Lower lobe of right lung (tissue), 2 donors: ENCODE measurements at regions not wholly inside any gene's neighbourhood (a gene's known extent, or its start where the extent isn't known, plus 50 kb on each side); places are given as distances from the start of the nearest gene placed in this dataset.
A peak's percentile ranks its signal among the peaks of the same experiment; 100 is the strongest.

Experiments used
- ATAC-seq, 2 donors: fragments of 200-7000 bp; cut with Tn5 transposase; one replicate each; pipeline ENCODE4 v1.9.1; 2020 to 2022; ENCODE audit warnings: mild to moderate bottlenecking in 2 of 2, moderate library complexity in 2 of 2
- DNase-seq: peaks from one replicate; pipeline ENCODE4 v3.0.0-alpha.2; 2020
- H3K27ac ChIP-seq: fragments of 200-600 bp; one replicate; pipeline ENCODE4 v1.8.0; 2022
- H3K27me3 ChIP-seq: fragments of 200-600 bp; one replicate; pipeline ENCODE4 v1.8.0; 2022; ENCODE audit warnings: low read depth
- H3K36me3 ChIP-seq: fragments of 200-600 bp; one replicate; pipeline ENCODE4 v1.8.0; 2022; ENCODE audit warnings: mild to moderate bottlenecking
- H3K4me1 ChIP-seq: fragments of 200-600 bp; one replicate; pipeline ENCODE4 v1.8.0; 2022
- H3K4me3 ChIP-seq: fragments of 200-600 bp; one replicate; pipeline ENCODE4 v1.8.0; 2022; ENCODE audit warnings: mild to moderate bottlenecking
- H3K9me3 ChIP-seq: fragments of 200-600 bp; one replicate; pipeline ENCODE4 v1.8.0; 2022
- intact Hi-C: fragments of 100-400 bp; cut with DNase I; formaldehyde crosslinking; loops from one replicate; pipeline ENCODE4 v1.11.0; 2022
- TF ChIP-seq, protein P1 (sequence below): fragments of 200-600 bp; IDR thresholded peaks from one replicate; pipeline ENCODE4 v1.8.0; 2022; ENCODE audit warnings: antibody characterized with exemption, mild to moderate bottlenecking
- donor health status: DM: no; HTN: yes; CAD: no; lungs with severe emphysema.

DNA sequence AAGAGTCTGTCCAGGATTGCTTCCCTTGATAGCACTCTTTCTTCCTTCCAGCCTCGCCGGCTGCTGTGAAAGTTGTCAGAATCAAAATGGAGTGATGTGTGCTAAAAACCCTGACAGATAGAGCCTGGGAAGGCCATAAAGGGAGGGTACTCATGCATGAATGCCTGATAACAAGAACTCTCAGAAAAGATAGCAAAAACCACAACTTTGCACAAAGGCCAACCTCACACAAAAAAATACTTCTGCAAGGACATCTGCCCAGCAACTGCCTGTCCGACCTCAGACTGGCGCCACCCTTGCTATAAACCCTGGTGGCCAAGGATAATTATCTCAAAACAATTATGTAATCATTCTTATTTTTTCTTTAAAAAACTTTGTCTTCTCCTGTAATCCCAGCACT, 133.2 kb upstream of the SVIL start:
- H3K4me1 ChIP-seq: no peaks in the 10 kb centered on the region
- intact Hi-C loops: no loop called here
- no peak for ATAC-seq
- no peak overlapping the region for H3K27ac ChIP-seq
- no peaks in the 10 kb centered on the region for H3K27me3 ChIP-seq
- H3K4me3 ChIP-seq: no peak overlapping the region
- TF ChIP-seq, protein P1, sequence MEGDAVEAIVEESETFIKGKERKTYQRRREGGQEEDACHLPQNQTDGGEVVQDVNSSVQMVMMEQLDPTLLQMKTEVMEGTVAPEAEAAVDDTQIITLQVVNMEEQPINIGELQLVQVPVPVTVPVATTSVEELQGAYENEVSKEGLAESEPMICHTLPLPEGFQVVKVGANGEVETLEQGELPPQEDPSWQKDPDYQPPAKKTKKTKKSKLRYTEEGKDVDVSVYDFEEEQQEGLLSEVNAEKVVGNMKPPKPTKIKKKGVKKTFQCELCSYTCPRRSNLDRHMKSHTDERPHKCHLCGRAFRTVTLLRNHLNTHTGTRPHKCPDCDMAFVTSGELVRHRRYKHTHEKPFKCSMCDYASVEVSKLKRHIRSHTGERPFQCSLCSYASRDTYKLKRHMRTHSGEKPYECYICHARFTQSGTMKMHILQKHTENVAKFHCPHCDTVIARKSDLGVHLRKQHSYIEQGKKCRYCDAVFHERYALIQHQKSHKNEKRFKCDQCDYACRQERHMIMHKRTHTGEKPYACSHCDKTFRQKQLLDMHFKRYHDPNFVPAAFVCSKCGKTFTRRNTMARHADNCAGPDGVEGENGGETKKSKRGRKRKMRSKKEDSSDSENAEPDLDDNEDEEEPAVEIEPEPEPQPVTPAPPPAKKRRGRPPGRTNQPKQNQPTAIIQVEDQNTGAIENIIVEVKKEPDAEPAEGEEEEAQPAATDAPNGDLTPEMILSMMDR: no peak
- no peak for DNase-seq
- no peaks in the 10 kb centered on the region for H3K9me3 ChIP-seq
- no peaks in the 10 kb centered on the region for H3K36me3 ChIP-seq

DNA sequence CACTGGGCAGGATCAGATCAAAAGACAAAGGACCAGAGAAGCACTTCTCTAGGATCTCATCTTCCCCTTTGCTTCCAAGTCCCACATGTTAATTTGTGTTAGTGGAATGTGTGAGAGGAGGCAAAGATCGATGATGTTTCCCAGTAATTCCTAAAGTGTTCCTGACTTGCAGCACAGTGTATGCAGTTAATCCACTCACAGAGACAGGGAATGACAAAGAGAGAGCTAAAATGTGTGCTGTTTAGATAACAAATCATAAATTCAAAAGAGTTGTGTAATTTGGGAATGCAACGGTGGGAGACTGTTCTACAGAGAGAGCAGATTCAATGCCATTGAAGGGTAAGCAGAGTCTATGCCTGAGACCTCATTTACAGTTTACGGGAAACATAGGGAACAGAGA, 132.0 kb upstream of the SVIL start:
- H3K4me3 ChIP-seq: no peak overlapping the region
- no peaks in the 10 kb centered on the region for H3K27me3 ChIP-seq
- no peak overlapping the region for H3K27ac ChIP-seq
- intact Hi-C loops: no loop called here
- H3K36me3 ChIP-seq: no peaks in the 10 kb centered on the region
- H3K4me1 ChIP-seq: no peaks in the 10 kb centered on the region
- TF ChIP-seq, protein P1: no peak
- no peak for ATAC-seq
- no peaks in the 10 kb centered on the region for H3K9me3 ChIP-seq
- DNase-seq: no peak

DNA sequence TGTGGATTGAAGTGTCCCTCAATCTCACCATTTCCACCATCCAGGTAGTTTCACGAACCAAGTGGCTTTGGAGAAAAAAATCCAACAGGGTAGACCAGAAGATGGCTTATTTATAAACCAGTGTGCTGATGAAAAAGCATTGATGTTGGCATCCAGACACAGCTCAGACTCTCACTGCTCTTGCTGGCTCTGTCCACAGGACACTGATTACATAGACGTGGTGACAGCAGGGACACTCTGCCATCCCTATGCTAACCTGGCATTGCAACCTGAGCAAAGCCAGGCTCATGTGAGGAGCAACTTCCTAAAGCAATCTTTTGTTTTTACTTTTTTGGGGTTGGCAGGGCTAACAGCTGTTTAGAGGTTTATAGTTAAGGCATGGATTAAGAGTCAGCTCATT, 130.6 kb upstream of the SVIL start:
- TF ChIP-seq, protein P1: no peak
- Histone ChIP-seq H3K4me1 (no peaks in the 10 kb centered on the region), H3K4me3 (no peak overlapping the region), H3K27me3 (no peaks in the 10 kb centered on the region), H3K9me3 (no peaks in the 10 kb centered on the region), H3K27ac (no peak overlapping the region), H3K36me3 (no peaks in the 10 kb centered on the region)
- intact Hi-C loops: no loop called here
- no peak for DNase-seq
- no peak for ATAC-seq

DNA sequence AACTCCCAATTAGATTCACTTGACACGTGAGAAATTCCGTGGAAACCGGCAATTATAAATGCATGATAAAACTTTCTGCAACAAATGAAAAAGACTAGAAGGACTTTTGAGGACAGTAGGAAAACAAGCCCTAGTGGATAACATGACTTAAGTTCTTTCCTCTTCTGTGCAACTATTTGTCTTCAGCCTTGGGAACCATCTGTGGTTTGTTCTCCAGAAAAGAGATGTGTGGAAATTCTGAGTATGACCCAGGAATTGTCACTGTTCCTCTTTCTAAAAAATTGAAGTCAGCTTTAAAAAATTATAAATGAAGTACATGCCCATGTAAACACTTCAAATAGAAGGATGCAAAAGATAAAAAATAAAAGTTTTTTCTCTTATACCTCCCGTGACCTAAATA, 128.6 kb upstream of the SVIL start:
- intact Hi-C loops: no loop called here
- DNase-seq (no peak), ATAC-seq (peak in 1 of 2 donors; percentile 37)
- H3K9me3 ChIP-seq: no peaks in the 10 kb centered on the region
- TF ChIP-seq, protein P1: no peak
- H3K27me3 ChIP-seq: no peaks in the 10 kb centered on the region
- no peak overlapping the region for H3K27ac ChIP-seq
- no peak overlapping the region for H3K4me3 ChIP-seq
- H3K36me3 ChIP-seq: no peaks in the 10 kb centered on the region
- no peaks in the 10 kb centered on the region for H3K4me1 ChIP-seq

DNA sequence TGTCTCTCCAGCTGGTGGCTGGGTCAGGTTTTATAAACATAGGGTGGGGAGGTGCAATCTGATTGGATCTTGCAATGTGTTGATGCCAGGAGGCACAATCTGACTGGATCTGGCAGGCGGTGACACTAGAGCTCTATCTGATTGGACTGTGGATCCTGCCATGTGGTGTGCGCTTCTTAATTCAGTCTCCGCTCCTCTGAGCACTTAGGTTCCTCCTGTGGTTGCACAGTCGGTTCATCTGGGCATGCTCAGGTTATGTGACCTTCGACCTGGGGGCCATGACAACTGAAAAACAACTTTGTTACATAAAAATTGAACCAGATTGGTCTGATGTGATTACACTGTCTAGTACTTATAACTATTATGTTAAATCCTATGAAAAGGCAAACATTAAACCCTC, 127.1 kb upstream of the SVIL start:
- DNase-seq: no peak
- peak; percentile 27 to 47 for ATAC-seq
- H3K27me3 ChIP-seq: no peaks in the 10 kb centered on the region
- H3K4me3 ChIP-seq: no peak overlapping the region
- H3K9me3 ChIP-seq: no peaks in the 10 kb centered on the region
- H3K36me3 ChIP-seq: no peaks in the 10 kb centered on the region
- TF ChIP-seq, protein P1: no peak
- intact Hi-C loops: no loop called here
- no peak overlapping the region for H3K27ac ChIP-seq
- peaks cover 3% of the 10 kb centered on the region for H3K4me1 ChIP-seq
